ENCODE measurements at regions not wholly inside any gene's neighbourhood (a gene's known extent, or its start where the extent isn't known, plus 50 kb on each side); places are given as distances from the start of the nearest gene placed in this dataset.

DNA sequence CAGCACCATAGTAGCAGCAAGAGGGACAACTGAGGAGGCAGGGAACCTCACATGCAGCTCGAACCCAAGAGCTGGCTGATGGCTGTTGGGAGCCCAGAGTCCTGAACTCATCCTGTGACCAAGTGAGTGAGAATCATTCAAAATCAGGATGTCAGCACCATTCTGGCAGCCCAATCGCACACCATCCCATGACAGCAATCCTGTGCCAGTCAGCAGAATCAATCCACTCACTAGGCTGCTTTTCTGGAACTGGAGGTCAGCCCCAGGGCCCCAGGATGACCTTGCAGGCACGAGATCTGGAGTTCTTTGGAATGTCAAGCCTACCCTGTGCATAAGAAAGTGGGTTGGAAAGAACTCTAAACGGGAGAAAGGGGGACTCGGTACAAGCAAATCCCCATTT, 67.8 kb upstream of the TAF11L2 start:
- H3K9ac ChIP-seq (ENCODE audit: insufficient read depth in 1 of 2, low read depth in 2 of 2, low read length in 2 of 2): no peak overlapping the region
- ChIA-PET POLR2A (no interaction called here), CTCF (ENCODE audit: low intra/inter-chr PET ratio) (no interaction called here)
- no peak overlapping the region for H2AFZ ChIP-seq (ENCODE audit: low read depth, low read length)
- no peaks in the 10 kb centered on the region for H4K20me1 ChIP-seq (replicated peaks; ENCODE audit: control insufficient read depth, insufficient read depth, low read length)
- TF ChIP-seq ZNF239 (CRISPR knock-in tag; IDR thresholded peaks at IDR 0.05): no peak
- H3K9me3 ChIP-seq (replicated peaks; ENCODE audit: control insufficient read depth, insufficient read depth, low read depth, low read length): no peaks in the 10 kb centered on the region
- no peaks in the 10 kb centered on the region for H3K9me1 ChIP-seq (ENCODE audit: control insufficient read depth, insufficient read depth, low read length)
- no peak overlapping the region for H3K27ac ChIP-seq (ENCODE audit: extremely low read depth, low read depth, low read length)
- H3K4me2 ChIP-seq (ENCODE audit: insufficient read depth, low read length): no peak overlapping the region
- in situ Hi-C loops (cut with MboI): no loop called here
- no TSS peak for BruUV-seq (replicated peaks)
- ATAC-seq (no peak), DNase-seq (ENCODE audit: extremely low read depth in 1 of 4, low spot score in 3 of 4) (no peak), FAIRE-seq (no peak)
- H3K4me3 ChIP-seq: no peak overlapping the region
- WGBS (ENCODE audit: insufficient coverage, low coverage, missing lambda C conversion rate): 0% methylated on average over 5 of the region's 5 CpGs
- H3K79me2 ChIP-seq (ENCODE audit: control insufficient read depth, insufficient read depth, low read length): no peaks in the 10 kb centered on the region
- H3K4me1 ChIP-seq (replicated peaks in 1 of 2; ENCODE audit: control insufficient read depth in 2 of 2, insufficient read depth in 2 of 2, low read length in 2 of 2): no peaks in the 10 kb centered on the region
- intact Hi-C loops (cut with micrococcal nuclease): no loop called here
- H3K36me3 ChIP-seq (ENCODE audit: control insufficient read depth, insufficient read depth, low read length): no peaks in the 10 kb centered on the region
- H3K27me3 ChIP-seq (ENCODE audit: control insufficient read depth in 2 of 2, insufficient read depth in 2 of 2, low read length in 2 of 2): no peaks in the 10 kb centered on the region

GRCh38 chr5:17431272-17432050, 66.6 kb upstream of the TAF11L2 start:
- H3K27ac ChIP-seq (ENCODE audit: extremely low read depth, low read depth, low read length): no peak overlapping the region
- FAIRE-seq (no peak), ATAC-seq (no peak), DNase-seq (ENCODE audit: extremely low read depth in 1 of 4, low spot score in 3 of 4) (no peak)
- no peaks in the 10 kb centered on the region for H3K27me3 ChIP-seq (ENCODE audit: control insufficient read depth in 2 of 2, insufficient read depth in 2 of 2, low read length in 2 of 2)
- H3K4me1 ChIP-seq (replicated peaks in 1 of 2; ENCODE audit: control insufficient read depth in 2 of 2, insufficient read depth in 2 of 2, low read length in 2 of 2): no peaks in the 10 kb centered on the region
- H3K9me1 ChIP-seq (ENCODE audit: control insufficient read depth, insufficient read depth, low read length): no peaks in the 10 kb centered on the region
- intact Hi-C loops (cut with micrococcal nuclease) (no loop called here), in situ Hi-C loops (cut with MboI) (no loop called here)
- H4K20me1 ChIP-seq (replicated peaks; ENCODE audit: control insufficient read depth, insufficient read depth, low read length): no peaks in the 10 kb centered on the region
- H2AFZ ChIP-seq (ENCODE audit: low read depth, low read length): no peak overlapping the region
- 0% methylated on average over 6 of the region's 8 CpGs for WGBS (ENCODE audit: insufficient coverage, low coverage, missing lambda C conversion rate)
- no peaks in the 10 kb centered on the region for H3K79me2 ChIP-seq (ENCODE audit: control insufficient read depth, insufficient read depth, low read length)
- H3K4me3 ChIP-seq: no peak overlapping the region
- no peaks in the 10 kb centered on the region for H3K9me3 ChIP-seq (replicated peaks; ENCODE audit: control insufficient read depth, insufficient read depth, low read depth, low read length)
- no peak overlapping the region for H3K4me2 ChIP-seq (ENCODE audit: insufficient read depth, low read length)
- H3K36me3 ChIP-seq (ENCODE audit: control insufficient read depth, insufficient read depth, low read length): no peaks in the 10 kb centered on the region
- ChIA-PET POLR2A (no interaction called here), CTCF (ENCODE audit: low intra/inter-chr PET ratio) (no interaction called here)
- no peak overlapping the region for H3K9ac ChIP-seq (ENCODE audit: insufficient read depth in 1 of 2, low read depth in 2 of 2, low read length in 2 of 2)
- TF ChIP-seq FOXK2 (conservative IDR thresholded peaks at IDR 0.05 in 1 of 2, IDR thresholded peaks at IDR 0.05 in 1 of 2; ENCODE audit: low read depth in 2 of 2) (no peak), PCBP2 (IDR thresholded peaks at IDR 0.05; ENCODE audit: low read depth, low read length, poor library complexity, severe bottlenecking) (peak; percentile 55), ZNF146 (CRISPR knock-in tag; IDR thresholded peaks at IDR 0.05; ENCODE audit: unreplicated experiment) (no peak), PCBP1 (IDR thresholded peaks at IDR 0.05; ENCODE audit: low read depth, low read length, poor library complexity, severe bottlenecking) (peak; percentile 37), ZNF395 (CRISPR knock-in tag; IDR thresholded peaks at IDR 0.05) (no peak), TEAD4 (IDR thresholded peaks at IDR 0.05; ENCODE audit: low read length) (no peak), TEAD4 (CRISPR knock-in tag; IDR thresholded peaks at IDR 0.05; ENCODE audit: borderline replicate concordance) (no peak), TCF7L2 (IDR thresholded peaks at IDR 0.05; ENCODE audit: low read depth, low read length) (no peak), DACH1 (IDR thresholded peaks at IDR 0.05; ENCODE audit: partially characterized antibody) (no peak), HNRNPK (IDR thresholded peaks at IDR 0.05; ENCODE audit: low read depth, low read length, poor library complexity, severe bottlenecking) (peak; percentile 78)
- TF ChIP-seq, protein P1, sequence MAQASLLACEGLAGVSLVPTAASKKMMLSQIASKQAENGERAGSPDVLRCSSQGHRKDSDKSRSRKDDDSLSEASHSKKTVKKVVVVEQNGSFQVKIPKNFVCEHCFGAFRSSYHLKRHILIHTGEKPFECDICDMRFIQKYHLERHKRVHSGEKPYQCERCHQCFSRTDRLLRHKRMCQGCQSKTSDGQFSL (CRISPR knock-in tag; IDR thresholded peaks at IDR 0.05): no peak
- TF ChIP-seq, protein P1 (tag; IDR thresholded peaks at IDR 0.05): no peak
- no TSS peak for BruUV-seq (replicated peaks)

All from K562 (cell line).